HCT116 (cell line): ENCODE measurements at regions not wholly inside any gene's neighbourhood (a gene's known extent, or its start where the extent isn't known, plus 50 kb on each side); places are given as distances from the start of the nearest gene placed in this dataset.
A peak's percentile ranks its signal among the peaks of the same experiment; 100 is the strongest.

Experiments
- ATAC-seq: fragments of 200-7000 bp; cut with Tn5 transposase; 2 replicates; pipeline ENCODE4 v1.9.1; 2020; ENCODE audit warnings: mild to moderate bottlenecking, moderate library complexity
- BruUV-seq: library from RNA; stranded (reverse); fragments of 400-500 nt; replicated peaks from 2 replicates; lab custom pipeline; 2021; lab: Mats Ljungman, UMichigan
- CTCF ChIA-PET: fragments of 300-600 bp; sonication (Branson Sonifier 250); formaldehyde crosslinking; loops from one replicate; lab custom pipeline; 2021; ENCODE audit warnings: antibody characterized with exemption; lab: Charles Lee
- POLR2A ChIA-PET: fragments of 300-600, 350-600 bp; sonication (Branson Sonifier 250); formaldehyde crosslinking; loops from one replicate; lab custom pipeline; 2021; ENCODE audit warnings: antibody characterized with exemption; lab: Charles Lee
- RAD21 ChIA-PET, 2 experiments: fragments of 300-600 bp; sonication (Branson Sonifier 250); formaldehyde crosslinking; loops; one replicate each; lab custom pipeline; 2023; ENCODE audit warnings: low total read pairs in 2 of 2; ENCODE audit not compliant: uncharacterized antibody in 2 of 2, unreplicated experiment in 2 of 2, low non-redundant PET in 1 of 2; lab: Charles Lee
- DNase-seq: peaks from one replicate; pipeline ENCODE4 v3.0.0-alpha.2; 2010; ENCODE audit warnings: low read depth, low spot score
- H2AFZ ChIP-seq: fragments of 200-600 bp; shearing (Covaris generic), sonication (generic); 2 replicates; pipeline ENCODE4 v1.6.1; 2017; ENCODE audit warnings: low read depth, mixed run types, mixed read lengths, antibody characterized with exemption, low read length; ENCODE audit not compliant: poor library complexity, severe bottlenecking
- H3K27ac ChIP-seq: 2 replicates; pipeline ENCODE4 v1.5.1; 2012; ENCODE audit warnings: low read depth, low read length
- H3K27me3 ChIP-seq: fragments of 200-600 bp; sonication (generic); 2 replicates; pipeline ENCODE4 v1.6.1; 2016; ENCODE audit warnings: mixed run types, low read length, mixed read lengths; ENCODE audit not compliant: insufficient read depth
- H3K36me3 ChIP-seq, 2 experiments: fragments of 200-500 bp in 1 of 2; fragments of 200-600 bp in 1 of 2; sonication (Bioruptor generic) in 1 of 2; sonication (generic) in 1 of 2; 2 replicates each; pipeline versions ENCODE4 v1.5.1 to v1.6.1; 2014 to 2016; ENCODE audit warnings: low read length in 2 of 2, inconsistent platforms in 1 of 2, mixed read lengths in 1 of 2, mixed run types in 1 of 2; ENCODE audit not compliant: insufficient read depth in 2 of 2, control insufficient read depth in 1 of 2
- H3K4me1 ChIP-seq, 2 experiments: fragments of 200-600 bp in 1 of 2; sonication (generic) in 1 of 2; 2 replicates each; pipeline versions ENCODE4 v1.5.1 to v1.6.1; 2012 to 2017; ENCODE audit warnings: low read length in 2 of 2, inconsistent platforms in 1 of 2, mild to moderate bottlenecking in 1 of 2, mixed read lengths in 1 of 2, mixed run types in 1 of 2, moderate library complexity in 1 of 2; ENCODE audit not compliant: insufficient read depth in 2 of 2, control insufficient read depth in 1 of 2
- H3K4me2 ChIP-seq: fragments of 200-600 bp; sonication (generic); 2 replicates; pipeline ENCODE4 v1.6.1; 2017; ENCODE audit warnings: mixed run types, low read length, mixed read lengths
- H3K4me3 ChIP-seq, 2 experiments: fragments of 200-600 bp in 1 of 2; sonication (generic) in 1 of 2; replicated peaks in 1 of 2; 2 replicates each; pipeline ENCODE4 v1.5.1; 2011 to 2016; ENCODE audit warnings: low read length in 2 of 2, control low read depth in 1 of 2, low read depth in 1 of 2, mild to moderate bottlenecking in 1 of 2, mixed read lengths in 1 of 2, mixed run types in 1 of 2
- H3K79me2 ChIP-seq: fragments of 200-600 bp; sonication (generic); 2 replicates; pipeline ENCODE4 v1.6.1; 2017; ENCODE audit warnings: mild to moderate bottlenecking, mixed run types, low read length, moderate library complexity, mixed read lengths; ENCODE audit not compliant: insufficient read depth
- H3K9ac ChIP-seq: fragments of 200-600 bp; sonication (generic); 2 replicates; pipeline ENCODE4 v1.6.1; 2016; ENCODE audit warnings: low read length, mixed read lengths
- H3K9me2 ChIP-seq: fragments of 200-600 bp; sonication (generic), shearing (Covaris generic); 2 replicates; pipeline ENCODE4 v1.6.1; 2017; ENCODE audit warnings: mixed run types, mild to moderate bottlenecking, moderate library complexity; ENCODE audit not compliant: insufficient read depth
- H3K9me3 ChIP-seq, 2 experiments: fragments of 200-500 bp in 1 of 2; fragments of 200-600 bp in 1 of 2; sonication (Bioruptor generic) in 1 of 2; sonication (generic) in 1 of 2; 2 replicates each; pipeline ENCODE4 v1.6.1; 2014 to 2017; ENCODE audit warnings: low read length in 2 of 2, mixed read lengths in 2 of 2, inconsistent platforms in 1 of 2, low read depth in 1 of 2, mild to moderate bottlenecking in 1 of 2, mixed run types in 1 of 2, moderate library complexity in 1 of 2; ENCODE audit not compliant: control insufficient read depth in 1 of 2, insufficient read depth in 1 of 2
- H4K20me1 ChIP-seq: fragments of 200-600 bp; sonication (generic), shearing (Covaris generic); 2 replicates; pipeline ENCODE4 v1.6.1; 2017; ENCODE audit warnings: mixed run types, mild to moderate bottlenecking, moderate library complexity; ENCODE audit not compliant: insufficient read depth
- ATF3 ChIP-seq: IDR thresholded peaks from 2 replicates; pipeline ENCODE4 v1.6.1; 2012
- CBX3 ChIP-seq: IDR thresholded peaks from 2 replicates; pipeline ENCODE4 v1.6.1; 2012; ENCODE audit warnings: low read depth
- CEBPB ChIP-seq: IDR thresholded peaks from 2 replicates; pipeline ENCODE4 v1.6.1; 2012; ENCODE audit warnings: low read depth
- CTCF ChIP-seq, 3 experiments: fragments of 200-600 bp in 1 of 3; sonication (generic) in 1 of 3; IDR thresholded peaks in 2 of 3; conservative IDR thresholded peaks in 1 of 3; 2 replicates each; pipeline ENCODE4 v1.5.1; 2012 to 2017; ENCODE audit warnings: low read depth in 2 of 3, low read length in 2 of 3, antibody characterized with exemption in 1 of 3, borderline replicate concordance in 1 of 3, control low read depth in 1 of 3, mild to moderate bottlenecking in 1 of 3, mixed read lengths in 1 of 3, mixed run types in 1 of 3, moderate library complexity in 1 of 3; ENCODE audit not compliant: insufficient read depth in 1 of 3
- EGR1 ChIP-seq: IDR thresholded peaks from 2 replicates; pipeline ENCODE4 v1.6.1; 2012; ENCODE audit warnings: low read depth
- ELF1 ChIP-seq: IDR thresholded peaks from 2 replicates; pipeline ENCODE4 v1.6.1; 2012; ENCODE audit warnings: low read depth, borderline replicate concordance
- EZH2 ChIP-seq: fragments of 200-600 bp; sonication (generic); IDR thresholded peaks from 2 replicates; pipeline ENCODE4 v1.6.1; 2017; ENCODE audit warnings: antibody characterized with exemption, mixed run types
- EZH2phosphoT487 ChIP-seq: fragments of 200-600 bp; IDR thresholded peaks from 2 replicates; pipeline ENCODE4 v1.6.1; 2018; ENCODE audit warnings: antibody characterized with exemption, borderline replicate concordance
- FOSL1 ChIP-seq: IDR thresholded peaks from 2 replicates; pipeline ENCODE4 v1.6.1; 2012; ENCODE audit warnings: low read depth
- JUND ChIP-seq: IDR thresholded peaks from 2 replicates; pipeline ENCODE4 v1.6.1; 2012
- MAX ChIP-seq: IDR thresholded peaks from 2 replicates; pipeline ENCODE4 v1.6.1; 2012
- POLR2A ChIP-seq: IDR thresholded peaks from 2 replicates; pipeline ENCODE4 v1.7.0; 2011; ENCODE audit warnings: borderline replicate concordance; ENCODE audit not compliant: insufficient read depth, insufficient read length; ENCODE audit errors: extremely low read depth
- POLR2AphosphoS5 ChIP-seq: IDR thresholded peaks from 2 replicates; pipeline ENCODE4 v1.6.1; 2011; ENCODE audit warnings: mild to moderate bottlenecking, low read depth, low read length, moderate library complexity
- RAD21 ChIP-seq: IDR thresholded peaks from 2 replicates; pipeline ENCODE4 v1.6.1; 2012; ENCODE audit warnings: low read depth, mild to moderate bottlenecking
- SIN3A ChIP-seq: IDR thresholded peaks from 2 replicates; pipeline ENCODE4 v1.6.1; 2012; ENCODE audit warnings: low read depth
- SP1 ChIP-seq: IDR thresholded peaks from 2 replicates; pipeline ENCODE4 v1.6.1; 2012; ENCODE audit warnings: low read depth
- SRF ChIP-seq: IDR thresholded peaks from 2 replicates; pipeline ENCODE4 v1.6.1; 2012; ENCODE audit warnings: low read depth
- TCF7L2 ChIP-seq: IDR thresholded peaks from 2 replicates; pipeline ENCODE4 v1.7.0; 2011; ENCODE audit warnings: borderline replicate concordance, inconsistent platforms; ENCODE audit not compliant: insufficient read depth, insufficient read length; ENCODE audit errors: extremely low read depth
- ZBTB33 ChIP-seq: IDR thresholded peaks from 2 replicates; pipeline ENCODE4 v1.6.1; 2011; ENCODE audit warnings: mild to moderate bottlenecking, low read length, moderate library complexity; ENCODE audit not compliant: insufficient replicate concordance; ENCODE audit errors: extremely low read depth
- ZFX ChIP-seq: fragments of 450-650 bp; IDR thresholded peaks from 2 replicates; pipeline ENCODE4 v1.6.1; 2017
- ZNF274 ChIP-seq: fragments of 200-500 bp; sonication (Bioruptor generic); IDR thresholded peaks from 2 replicates; pipeline ENCODE4 v1.6.1; 2014; ENCODE audit warnings: mild to moderate bottlenecking, low read depth, low read length, inconsistent platforms
- intact Hi-C: fragments of 100-400 bp; cut with micrococcal nuclease; formaldehyde crosslinking; loops from 2 replicates; pipeline ENCODE4 v1.10.0; 2022
- TF ChIP-seq, protein P1 (sequence below): IDR thresholded peaks from 2 replicates; pipeline ENCODE4 v1.6.1; 2012; ENCODE audit warnings: low read depth

- no TSS peak for BruUV-seq
- Histone ChIP-seq H3K4me2 (peak overlapping the region; percentile 32), H3K4me1 (peaks cover 0 to 18% of the 10 kb centered on the region in 2 experiments; a peak in 2 of 4 replicates), H3K9ac (no peak overlapping the region), H3K9me3 (no peaks in the 10 kb centered on the region), H3K4me3 (no peak overlapping the region), H4K20me1 (no peaks in the 10 kb centered on the region), H3K79me2 (no peaks in the 10 kb centered on the region), H2AFZ (peak overlapping the region; percentile 46), H3K27ac (no peak overlapping the region), H3K27me3 (no peaks in the 10 kb centered on the region; the same call in 1 of the 2 replicates), H3K36me3 (no peaks in the 10 kb centered on the region), H3K9me2 (no peaks in the 10 kb centered on the region)
- 0 out of 2 replicates have a peak, but pooled peaks have one; percentile 17 for TF ChIP-seq SIN3A
- no peak for TF ChIP-seq ZBTB33
- peak; percentile 55 for TF ChIP-seq JUND
- no peak for TF ChIP-seq ZFX
- TF ChIP-seq ZNF274, result no peak
- peak; percentile 26; the same call in 1 of the 2 replicates for TF ChIP-seq SRF
- TF ChIP-seq ATF3, result no peak
- no peak for TF ChIP-seq EGR1
- TF ChIP-seq, protein P1, sequence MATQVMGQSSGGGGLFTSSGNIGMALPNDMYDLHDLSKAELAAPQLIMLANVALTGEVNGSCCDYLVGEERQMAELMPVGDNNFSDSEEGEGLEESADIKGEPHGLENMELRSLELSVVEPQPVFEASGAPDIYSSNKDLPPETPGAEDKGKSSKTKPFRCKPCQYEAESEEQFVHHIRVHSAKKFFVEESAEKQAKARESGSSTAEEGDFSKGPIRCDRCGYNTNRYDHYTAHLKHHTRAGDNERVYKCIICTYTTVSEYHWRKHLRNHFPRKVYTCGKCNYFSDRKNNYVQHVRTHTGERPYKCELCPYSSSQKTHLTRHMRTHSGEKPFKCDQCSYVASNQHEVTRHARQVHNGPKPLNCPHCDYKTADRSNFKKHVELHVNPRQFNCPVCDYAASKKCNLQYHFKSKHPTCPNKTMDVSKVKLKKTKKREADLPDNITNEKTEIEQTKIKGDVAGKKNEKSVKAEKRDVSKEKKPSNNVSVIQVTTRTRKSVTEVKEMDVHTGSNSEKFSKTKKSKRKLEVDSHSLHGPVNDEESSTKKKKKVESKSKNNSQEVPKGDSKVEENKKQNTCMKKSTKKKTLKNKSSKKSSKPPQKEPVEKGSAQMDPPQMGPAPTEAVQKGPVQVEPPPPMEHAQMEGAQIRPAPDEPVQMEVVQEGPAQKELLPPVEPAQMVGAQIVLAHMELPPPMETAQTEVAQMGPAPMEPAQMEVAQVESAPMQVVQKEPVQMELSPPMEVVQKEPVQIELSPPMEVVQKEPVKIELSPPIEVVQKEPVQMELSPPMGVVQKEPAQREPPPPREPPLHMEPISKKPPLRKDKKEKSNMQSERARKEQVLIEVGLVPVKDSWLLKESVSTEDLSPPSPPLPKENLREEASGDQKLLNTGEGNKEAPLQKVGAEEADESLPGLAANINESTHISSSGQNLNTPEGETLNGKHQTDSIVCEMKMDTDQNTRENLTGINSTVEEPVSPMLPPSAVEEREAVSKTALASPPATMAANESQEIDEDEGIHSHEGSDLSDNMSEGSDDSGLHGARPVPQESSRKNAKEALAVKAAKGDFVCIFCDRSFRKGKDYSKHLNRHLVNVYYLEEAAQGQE, result no peak
- no peak for TF ChIP-seq MAX
- no peak for TF ChIP-seq EZH2
- peak; percentile 47; the same call in 1 of the 2 replicates for TF ChIP-seq SP1
- TF ChIP-seq CTCF (IDR thresholded peaks at IDR 0.05 in 2 of 3, conservative IDR thresholded peaks at IDR 0.05 in 1 of 3; ENCODE audit: borderline replicate concordance in 1 of 3, insufficient read depth in 1 of 3, low read depth in 2 of 3, low read length in 2 of 3), result no peak
- 0 out of 2 replicates have a peak, but pooled peaks have one; percentile 39 for TF ChIP-seq CBX3
- TF ChIP-seq EZH2phosphoT487, result no peak
- no peak for TF ChIP-seq ELF1
- TF ChIP-seq FOSL1, result peak; percentile 63
- no peak for TF ChIP-seq POLR2AphosphoS5
- no peak for TF ChIP-seq RAD21
- TF ChIP-seq POLR2A, result no peak
- TF ChIP-seq TCF7L2, result no peak
- peak; percentile 46; the same call in 1 of the 2 replicates for TF ChIP-seq CEBPB
- ChIA-PET CTCF (no interaction called here), POLR2A (no interaction called here), RAD21 (no interaction called here)
- ATAC-seq, result peak; percentile 94
- intact Hi-C loops, result no loop called here
- peak; percentile 64 for DNase-seq
Measured at GRCh38 chr3:177835008-177835407, 637.7 kb upstream of the TBL1XR1 start.
